OCI-LY1 (cell line): ENCODE measurements at regions not wholly inside any gene's neighbourhood (a gene's known extent, or its start where the extent isn't known, plus 50 kb on each side); places are given as distances from the start of the nearest gene placed in this dataset.

Experiments used
- H2AFZ ChIP-seq: fragments of 200-600 bp; sonication (generic), shearing (Covaris generic); 2 replicates; pipeline ENCODE4 v1.6.0; 2014; ENCODE audit warnings: antibody characterized with exemption, mild to moderate bottlenecking, low read length
- H3F3A ChIP-seq: fragments of 200-600 bp; sonication (generic), shearing (Covaris generic); 2 replicates; pipeline ENCODE4 v1.6.0; 2014; ENCODE audit warnings: mild to moderate bottlenecking, antibody characterized with exemption, low read length, moderate library complexity; ENCODE audit not compliant: insufficient read depth
- H3K27ac ChIP-seq: fragments of 200-600 bp; sonication (generic); 2 replicates; pipeline ENCODE4 v1.5.1; 2014; ENCODE audit warnings: low read length, mixed run types, mild to moderate bottlenecking, low read depth; ENCODE audit not compliant: poor library complexity, severe bottlenecking
- H3K27me3 ChIP-seq: fragments of 200-600 bp; sonication (generic); 2 replicates; pipeline ENCODE4 v1.6.0; 2014; ENCODE audit warnings: antibody characterized with exemption, mild to moderate bottlenecking, low read length, moderate library complexity; ENCODE audit not compliant: insufficient read depth
- H3K36me3 ChIP-seq: fragments of 200-600 bp; sonication (generic); 2 replicates; pipeline ENCODE4 v1.6.1; 2014; ENCODE audit warnings: mild to moderate bottlenecking, antibody characterized with exemption, low read length, moderate library complexity, mixed read lengths; ENCODE audit not compliant: insufficient read depth
- H3K4me1 ChIP-seq: fragments of 200-600 bp; sonication (generic); 2 replicates; pipeline ENCODE4 v1.5.1; 2014; ENCODE audit warnings: mild to moderate bottlenecking, low read length, moderate library complexity; ENCODE audit not compliant: insufficient read depth, severe bottlenecking
- H3K4me2 ChIP-seq: fragments of 200-600 bp; sonication (generic), shearing (Covaris generic); 2 replicates; pipeline ENCODE4 v1.6.1; 2014; ENCODE audit warnings: low read length
- H3K4me3 ChIP-seq: fragments of 200-600 bp; sonication (generic); 2 replicates; pipeline ENCODE4 v1.5.1; 2014; ENCODE audit warnings: low read length, low read depth, mild to moderate bottlenecking, mixed read lengths; ENCODE audit not compliant: poor library complexity, severe bottlenecking
- H3K79me2 ChIP-seq: fragments of 200-600 bp; shearing (Covaris generic); 2 replicates; pipeline ENCODE4 v1.6.1; 2016; ENCODE audit warnings: mixed run types, low read length, mixed read lengths; ENCODE audit not compliant: insufficient read depth
- H3K9ac ChIP-seq: fragments of 200-600 bp; sonication (generic), shearing (Covaris generic); 2 replicates; pipeline ENCODE4 v1.6.1; 2014; ENCODE audit warnings: mild to moderate bottlenecking, low read length, mixed read lengths
- H3K9me2 ChIP-seq: fragments of 200-600 bp; sonication (generic), shearing (Covaris generic); 2 replicates; pipeline ENCODE4 v1.6.1; 2014; ENCODE audit warnings: low read depth, mild to moderate bottlenecking, low read length, mixed read lengths
- H3K9me3 ChIP-seq: fragments of 200-600 bp; shearing (Covaris generic); 2 replicates; pipeline ENCODE4 v1.6.1; 2014; ENCODE audit warnings: low read length, mixed read lengths
- H4K20me1 ChIP-seq: fragments of 200-600 bp; sonication (generic), shearing (Covaris generic); 2 replicates; pipeline ENCODE4 v1.6.0; 2016; ENCODE audit warnings: mild to moderate bottlenecking, low read length; ENCODE audit not compliant: insufficient read depth
- CTCF ChIP-seq: fragments of 200-600 bp; sonication (generic), shearing (Covaris generic); IDR thresholded peaks from 2 replicates; pipeline ENCODE4 v1.5.1; 2017; ENCODE audit warnings: mild to moderate bottlenecking, antibody characterized with exemption, low read length, moderate library complexity, mixed read lengths
- EZH2 ChIP-seq: fragments of 200-600 bp; sonication (generic), shearing (Covaris generic); IDR thresholded peaks from 2 replicates; pipeline ENCODE4 v1.8.0; 2017; ENCODE audit warnings: borderline replicate concordance, mixed run types, mild to moderate bottlenecking, antibody characterized with exemption, low read length, moderate library complexity, mixed read lengths

DNA sequence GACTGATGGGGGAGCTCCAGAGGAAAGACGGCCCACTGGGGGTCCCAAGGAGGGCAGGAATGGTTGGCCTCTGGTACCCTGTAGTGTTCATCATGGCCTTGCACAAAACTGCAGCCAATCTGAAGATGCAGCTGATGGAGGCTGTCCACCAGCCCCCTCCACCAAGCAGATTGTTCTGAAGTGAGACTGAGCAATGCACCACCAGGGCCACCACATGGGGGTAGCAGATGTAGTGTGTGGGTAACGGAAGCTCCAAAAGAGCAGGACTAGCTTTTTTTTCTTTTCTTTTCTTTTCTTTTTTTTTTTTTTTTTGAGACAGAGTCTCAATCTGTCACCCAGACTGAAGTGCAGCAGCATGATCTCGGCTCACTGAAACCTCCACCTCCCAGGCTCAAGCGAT is 181.0 kb upstream of the MYLIP start:
- H3K4me1 ChIP-seq: peaks cover 14% of the 10 kb centered on the region
- TF ChIP-seq CTCF (no peak), EZH2 (no peak)
- peaks cover 4% of the 10 kb centered on the region; the same call in 1 of the 2 replicates for H3K27me3 ChIP-seq
- no peak overlapping the region for H3K4me3 ChIP-seq
- no peaks in the 10 kb centered on the region for H3K79me2 ChIP-seq
- no peak overlapping the region for H3K27ac ChIP-seq
- no peaks in the 10 kb centered on the region for H3K36me3 ChIP-seq
- H4K20me1 ChIP-seq: no peaks in the 10 kb centered on the region
- H3F3A ChIP-seq: no peaks in the 10 kb centered on the region
- H2AFZ ChIP-seq: no peak overlapping the region
- H3K9me2 ChIP-seq: no peaks in the 10 kb centered on the region
- H3K9me3 ChIP-seq: no peaks in the 10 kb centered on the region
- H3K9ac ChIP-seq: no peak overlapping the region
- H3K4me2 ChIP-seq: no peak overlapping the region

DNA sequence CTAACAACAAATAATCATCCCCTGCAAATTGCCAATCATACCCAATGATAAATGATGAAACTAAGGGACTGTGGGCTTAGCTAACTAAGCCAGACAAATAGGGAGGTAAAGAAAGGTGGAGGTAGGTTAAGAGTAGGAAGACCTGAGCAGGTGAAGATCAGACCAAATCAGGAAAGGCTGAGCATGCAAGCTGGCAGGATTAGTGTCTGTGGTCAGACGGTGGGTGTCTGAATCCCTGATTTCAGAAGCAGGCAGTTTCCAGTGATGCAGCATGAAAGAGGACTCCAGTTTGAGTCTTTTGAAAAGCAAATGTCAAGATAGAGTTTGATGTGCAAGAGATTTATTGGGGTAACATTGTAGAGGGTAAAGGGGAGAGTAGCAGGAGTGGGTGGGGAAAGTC is 181.4 kb upstream of the MYLIP start:
- no peak overlapping the region for H3K4me3 ChIP-seq
- peaks cover 4% of the 10 kb centered on the region; the same call in 1 of the 2 replicates for H3K27me3 ChIP-seq

DNA sequence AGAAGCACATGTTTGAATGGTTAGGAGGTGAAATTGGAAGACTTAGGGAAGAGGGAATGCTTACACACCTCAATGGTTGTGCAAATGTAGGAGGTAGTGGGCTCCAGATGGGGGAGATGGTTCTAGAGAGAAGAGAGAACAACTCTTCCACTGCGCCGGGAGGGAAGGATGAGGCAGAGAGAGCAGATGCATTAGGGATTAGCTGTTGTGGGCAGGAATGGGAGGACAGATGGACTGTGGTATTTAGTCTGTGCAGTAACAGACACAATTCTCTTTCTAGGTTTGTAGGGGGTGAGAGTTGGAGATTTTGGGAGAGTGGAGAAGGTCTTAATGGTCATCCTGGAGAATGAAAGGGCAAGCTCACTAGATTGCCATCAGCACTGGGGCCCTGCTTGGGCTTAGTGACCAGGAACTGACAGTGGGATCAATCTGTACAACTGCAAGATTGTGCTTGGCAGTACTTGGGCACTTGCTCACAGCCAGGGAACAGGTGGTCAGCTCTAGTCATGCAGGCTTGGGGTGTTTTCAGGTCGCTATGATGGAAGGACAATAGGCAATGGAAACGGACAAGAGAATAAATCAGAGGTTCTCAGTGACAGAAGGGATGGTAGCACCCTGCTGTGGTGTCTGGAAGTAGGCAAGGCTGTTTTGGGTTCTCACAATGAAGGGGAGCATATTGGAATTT is 182.0 kb upstream of the MYLIP start:
- TF ChIP-seq CTCF (no peak), EZH2 (no peak)
- no peak overlapping the region for H3K27ac ChIP-seq
- H3K4me3 ChIP-seq: no peak overlapping the region
- no peak overlapping the region for H2AFZ ChIP-seq
- H3K4me2 ChIP-seq: no peak overlapping the region
- no peaks in the 10 kb centered on the region for H3K9me2 ChIP-seq
- peaks cover 4% of the 10 kb centered on the region; the same call in 1 of the 2 replicates for H3K27me3 ChIP-seq
- H3K4me1 ChIP-seq: peaks cover 7% of the 10 kb centered on the region
- H3K79me2 ChIP-seq: no peaks in the 10 kb centered on the region
- H3F3A ChIP-seq: no peaks in the 10 kb centered on the region
- H4K20me1 ChIP-seq: no peaks in the 10 kb centered on the region
- H3K9me3 ChIP-seq: no peaks in the 10 kb centered on the region
- H3K36me3 ChIP-seq: no peaks in the 10 kb centered on the region
- H3K9ac ChIP-seq: no peak overlapping the region

More for the DNA sequence above, 181.4 kb upstream of the MYLIP start:
- no peak overlapping the region for H2AFZ ChIP-seq
- H3K79me2 ChIP-seq: no peaks in the 10 kb centered on the region
- H3K9me3 ChIP-seq: no peaks in the 10 kb centered on the region
- no peaks in the 10 kb centered on the region for H4K20me1 ChIP-seq
- no peak overlapping the region for H3K9ac ChIP-seq
- TF ChIP-seq CTCF (no peak), EZH2 (no peak)
- H3F3A ChIP-seq: no peaks in the 10 kb centered on the region
- H3K36me3 ChIP-seq: no peaks in the 10 kb centered on the region
- H3K9me2 ChIP-seq: no peaks in the 10 kb centered on the region
- no peak overlapping the region for H3K27ac ChIP-seq
- no peak overlapping the region for H3K4me2 ChIP-seq
- peaks cover 11% of the 10 kb centered on the region for H3K4me1 ChIP-seq
